Stomach smooth muscle (tissue), 2 donors: ENCODE measurements at regions not wholly inside any gene's neighbourhood (a gene's known extent, or its start where the extent isn't known, plus 50 kb on each side); places are given as distances from the start of the nearest gene placed in this dataset.
"Not testable (repeated sequence)": the region's sequence is repeated elsewhere in the genome, so short reads cannot be mapped to it uniquely, and the experiment has no call there.

Experiments used
- H3K27ac ChIP-seq: one replicate; pipeline ENCODE4 v1.7.0; 2013; ENCODE audit warnings: mild to moderate bottlenecking, low read length, inconsistent platforms
- H3K27me3 ChIP-seq, 2 donors: one replicate each; pipeline ENCODE4 v1.7.0; 2013; ENCODE audit warnings: low read length in 2 of 2; ENCODE audit not compliant: insufficient read depth in 2 of 2, control insufficient read depth in 1 of 2
- H3K36me3 ChIP-seq, 2 donors: one replicate each; pipeline ENCODE4 v1.7.0; 2013; ENCODE audit warnings: low read length in 2 of 2; ENCODE audit not compliant: control insufficient read depth in 2 of 2, insufficient read depth in 2 of 2
- H3K4me1 ChIP-seq: one replicate; pipeline ENCODE4 v1.7.0; 2013; ENCODE audit warnings: low read length; ENCODE audit not compliant: control insufficient read depth, insufficient read depth
- H3K4me3 ChIP-seq, 2 donors: one replicate each; pipeline ENCODE4 v1.7.0; 2013; ENCODE audit warnings: low read length in 2 of 2
- H3K9ac ChIP-seq, 2 donors: one replicate each; pipeline ENCODE4 v1.7.0; 2013; ENCODE audit warnings: low read length in 2 of 2, mild to moderate bottlenecking in 1 of 2
- H3K9me3 ChIP-seq, 2 donors: one replicate each; pipeline ENCODE4 v1.7.0; 2013; ENCODE audit warnings: low read length in 2 of 2; ENCODE audit not compliant: control insufficient read depth in 2 of 2
- donor health status: healthy.
- donor health status: Pancreatic carcinoma.

DNA sequence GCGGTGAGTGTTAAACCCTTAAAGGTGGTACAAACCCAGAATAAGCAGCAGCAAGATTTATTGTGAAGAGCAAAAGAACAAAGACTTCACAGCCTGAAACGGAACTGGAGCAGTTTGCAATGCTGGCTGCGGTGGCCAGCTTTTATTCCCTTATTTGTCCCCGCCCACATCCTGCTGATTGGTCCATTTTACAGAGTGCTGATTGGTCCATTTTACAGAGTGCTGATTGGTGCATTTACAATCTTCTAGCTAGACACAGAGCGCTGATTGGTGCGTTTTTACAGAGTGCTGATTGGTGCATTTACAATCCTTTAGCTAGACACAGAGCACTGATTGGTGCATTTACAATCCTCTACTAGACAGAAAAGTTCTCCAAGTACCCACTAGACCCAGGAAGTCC, 73.6 kb upstream of the GTF3A start:
- peaks cover 20% of the 10 kb centered on the region for H3K4me1 ChIP-seq
- not testable (repeated sequence) for H3K36me3 ChIP-seq, H3K27me3 ChIP-seq, H3K9me3 ChIP-seq, H3K9ac ChIP-seq, H3K4me3 ChIP-seq, H3K27ac ChIP-seq

GRCh38 chr13:27352698-27353097, 71.7 kb upstream of the GTF3A start:
- H3K9ac ChIP-seq = peak overlapping the region; percentile 30 to 62
- no peaks in the 10 kb centered on the region for H3K27me3 ChIP-seq
- H3K27ac ChIP-seq = peak overlapping the region; percentile 83
- H3K9me3 ChIP-seq = no peaks in the 10 kb centered on the region
- H3K4me3 ChIP-seq = peak overlapping the region; percentile 33 to 60
- peaks cover 22% of the 10 kb centered on the region for H3K4me1 ChIP-seq
- H3K36me3 ChIP-seq = no peaks in the 10 kb centered on the region

DNA sequence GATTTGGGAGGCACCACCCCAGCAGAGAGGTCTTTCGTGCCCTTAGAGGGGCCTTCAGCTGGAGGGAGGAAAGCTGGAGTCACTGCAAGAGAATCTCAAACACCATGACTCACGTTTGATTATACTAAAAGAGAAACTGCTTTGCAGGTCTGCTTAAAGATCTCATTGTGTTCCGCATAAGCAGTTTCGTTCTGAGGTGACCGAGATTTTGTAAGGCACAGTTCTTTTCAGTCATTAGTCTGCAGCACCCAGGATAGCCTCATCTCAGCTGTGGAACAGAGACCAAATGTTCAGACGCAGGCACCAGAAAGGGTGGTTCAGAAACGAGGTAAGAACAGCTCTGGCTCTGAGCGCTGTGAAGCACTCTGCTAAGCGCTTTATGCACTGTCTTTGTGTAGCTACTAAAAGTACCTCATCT, 71.2 kb upstream of the GTF3A start:
- Histone ChIP-seq H3K9me3 (no peaks in the 10 kb centered on the region), H3K4me3 (peak overlapping the region; percentile 33 to 60), H3K9ac (peak overlapping the region; percentile 30 to 62), H3K36me3 (no peaks in the 10 kb centered on the region), H3K27me3 (no peaks in the 10 kb centered on the region), H3K4me1 (peaks cover 22% of the 10 kb centered on the region), H3K27ac (peak overlapping the region; percentile 83)

DNA sequence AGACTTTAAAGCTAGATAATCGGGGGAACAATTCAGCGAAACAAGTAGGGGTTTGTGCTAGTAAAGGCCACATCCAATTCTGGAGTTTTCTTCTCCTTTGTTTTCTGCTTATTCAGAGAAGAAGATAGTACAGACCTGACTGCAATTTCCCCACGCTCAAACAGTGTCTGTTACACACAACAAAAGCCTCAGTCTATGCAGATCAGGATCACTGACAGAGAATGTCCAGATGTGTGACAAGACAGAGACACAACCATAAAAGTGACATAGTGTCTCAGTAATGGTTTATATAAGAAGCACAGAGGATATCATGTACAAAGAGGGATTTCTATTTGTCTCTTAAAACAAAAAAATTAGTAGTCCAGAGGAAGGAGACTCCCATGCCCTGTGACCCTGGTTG, 70.7 kb upstream of the GTF3A start:
- H3K9me3 ChIP-seq = no peaks in the 10 kb centered on the region
- H3K4me1 ChIP-seq = peaks cover 22% of the 10 kb centered on the region
- H3K27me3 ChIP-seq = no peaks in the 10 kb centered on the region
- peak overlapping the region; percentile 30 to 62 for H3K9ac ChIP-seq
- peak overlapping the region; percentile 83 for H3K27ac ChIP-seq
- H3K36me3 ChIP-seq = no peaks in the 10 kb centered on the region
- H3K4me3 ChIP-seq = peak overlapping the region in 1 of 2 donors; percentile 60

GRCh38 chr13:27354379-27354778, 70.0 kb upstream of the GTF3A start:
- Histone ChIP-seq H3K27me3 (no peaks in the 10 kb centered on the region), H3K4me1 (peaks cover 26% of the 10 kb centered on the region), H3K9me3 (no peaks in the 10 kb centered on the region), H3K4me3 (no peak overlapping the region), H3K36me3 (no peaks in the 10 kb centered on the region), H3K27ac (no peak overlapping the region), H3K9ac (no peak overlapping the region)

- Histone ChIP-seq H3K27ac (peak overlapping the region; percentile 37), H3K4me3 (no peak overlapping the region)
These were observed 68.5 kb upstream of the GTF3A start for GRCh38 chr13:27355894-27356293.

GRCh38 chr13:27358420-27358819, 66.0 kb upstream of the GTF3A start:
- H3K27ac ChIP-seq = no peak overlapping the region
- H3K9me3 ChIP-seq = no peaks in the 10 kb centered on the region
- H3K4me3 ChIP-seq = no peak overlapping the region
- H3K9ac ChIP-seq = no peak overlapping the region
- peaks cover 21% of the 10 kb centered on the region for H3K4me1 ChIP-seq
- no peaks in the 10 kb centered on the region for H3K27me3 ChIP-seq
- no peaks in the 10 kb centered on the region for H3K36me3 ChIP-seq

More at GRCh38 chr13:27355894-27356293, 68.5 kb upstream of the GTF3A start:
- no peak overlapping the region for H3K9ac ChIP-seq
- no peaks in the 10 kb centered on the region for H3K36me3 ChIP-seq
- peaks cover 26% of the 10 kb centered on the region for H3K4me1 ChIP-seq
- H3K9me3 ChIP-seq = no peaks in the 10 kb centered on the region
- H3K27me3 ChIP-seq = no peaks in the 10 kb centered on the region

- Histone ChIP-seq H3K9ac (no peak overlapping the region), H3K36me3 (no peaks in the 10 kb centered on the region), H3K27me3 (no peaks in the 10 kb centered on the region)
These were observed 65.1 kb upstream of the GTF3A start for GRCh38 chr13:27359199-27359821.

GRCh38 chr13:27360562-27360961, 63.9 kb upstream of the GTF3A start:
- H3K27ac ChIP-seq = no peak overlapping the region
- H3K4me3 ChIP-seq = no peak overlapping the region
- H3K36me3 ChIP-seq = no peaks in the 10 kb centered on the region
- H3K4me1 ChIP-seq = peaks cover 15% of the 10 kb centered on the region
- no peaks in the 10 kb centered on the region for H3K9me3 ChIP-seq
- H3K27me3 ChIP-seq = no peaks in the 10 kb centered on the region
- H3K9ac ChIP-seq = no peak overlapping the region

More at GRCh38 chr13:27359199-27359821, 65.1 kb upstream of the GTF3A start:
- Histone ChIP-seq H3K27ac (no peak overlapping the region), H3K4me1 (peaks cover 15% of the 10 kb centered on the region), H3K4me3 (no peak overlapping the region), H3K9me3 (no peaks in the 10 kb centered on the region)

DNA sequence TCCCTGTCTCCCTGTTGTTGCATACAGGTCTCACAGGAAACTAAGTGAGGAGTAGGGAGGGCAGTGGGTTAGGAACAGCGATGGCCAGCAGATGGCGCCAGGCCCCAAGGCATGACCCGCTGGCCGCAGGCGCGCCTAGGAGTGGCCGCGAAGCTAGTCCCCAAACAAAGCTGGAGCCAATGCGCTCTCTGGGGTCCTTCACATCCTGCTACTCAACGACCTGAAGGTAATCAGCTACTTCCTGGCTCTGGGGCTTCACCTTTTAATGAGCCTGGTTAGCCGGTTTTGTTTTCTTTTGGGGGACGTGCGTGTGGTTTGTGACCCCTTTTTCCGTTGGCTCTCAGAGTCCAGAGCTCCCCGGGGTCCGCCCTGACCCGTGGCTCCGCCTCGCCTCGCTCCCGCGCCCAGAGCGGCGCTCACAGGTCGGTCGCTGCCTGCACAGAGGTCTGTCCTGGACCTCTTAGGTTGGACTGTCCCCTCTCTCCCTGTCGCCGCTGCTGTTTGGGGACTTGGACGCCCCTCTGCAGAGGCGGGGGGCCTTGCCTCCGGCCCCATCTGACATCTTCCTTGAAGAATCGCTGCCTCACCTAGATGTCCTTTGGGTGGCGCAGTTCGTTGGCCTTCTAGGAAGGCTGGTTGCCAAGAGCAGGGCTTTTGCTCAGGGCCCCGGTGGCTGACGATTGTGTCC, 62.2 kb upstream of the GTF3A start:
- peak overlapping the region; percentile 63 to 79 for H3K4me3 ChIP-seq
- no peaks in the 10 kb centered on the region for H3K27me3 ChIP-seq
- H3K4me1 ChIP-seq = peaks cover 12% of the 10 kb centered on the region
- no peak overlapping the region for H3K27ac ChIP-seq
- H3K9me3 ChIP-seq = no peaks in the 10 kb centered on the region
- H3K9ac ChIP-seq = peak overlapping the region; percentile 16 to 58
- H3K36me3 ChIP-seq = no peaks in the 10 kb centered on the region

DNA sequence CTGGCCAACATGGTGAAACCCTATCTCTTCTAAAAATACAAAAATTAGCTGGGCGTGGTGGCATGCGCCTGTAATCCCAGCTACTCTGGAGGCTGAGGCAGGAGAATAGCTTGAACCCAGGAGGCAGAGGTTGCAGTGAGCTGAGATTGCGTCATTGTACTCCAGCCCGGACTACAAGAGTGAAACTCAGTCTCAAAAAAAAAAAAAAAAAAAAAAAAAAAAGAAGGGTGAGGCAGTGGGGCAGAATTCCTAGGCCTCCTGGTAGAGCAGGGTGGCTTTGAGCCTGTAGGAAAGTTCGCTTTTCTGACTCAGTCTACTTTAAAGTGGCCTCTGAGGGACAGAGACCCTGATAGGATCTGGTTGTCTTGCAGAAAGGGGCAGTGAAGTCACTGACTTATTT, 60.8 kb upstream of the GTF3A start:
- not testable (repeated sequence) for H3K9ac ChIP-seq, H3K4me3 ChIP-seq, H3K27ac ChIP-seq, H3K9me3 ChIP-seq, H3K27me3 ChIP-seq, H3K36me3 ChIP-seq
- H3K4me1 ChIP-seq = peaks cover 12% of the 10 kb centered on the region
